ENCODE measurements at regions not wholly inside any gene's neighbourhood (a gene's known extent, or its start where the extent isn't known, plus 50 kb on each side); places are given as distances from the start of the nearest gene placed in this dataset.

- TF ChIP-seq CTCF (optimal IDR thresholded peaks at IDR 0.05 in 1 of 3, IDR thresholded peaks at IDR 0.05 in 1 of 3, conservative IDR thresholded peaks at IDR 0.05 in 1 of 3; ENCODE audit: extremely low read depth in 1 of 3, insufficient read depth in 2 of 3, low read length in 3 of 3), result no peak
- TF ChIP-seq EZH2 (IDR thresholded peaks at IDR 0.05; ENCODE audit: low read length), result no peak
Measured at GRCh38 chr7:10040674-10041073, 933.0 kb upstream of the PHF14 start.

All from keratinocyte (primary cell).